ENCODE measurements at regions not wholly inside any gene's neighbourhood (a gene's known extent, or its start where the extent isn't known, plus 50 kb on each side); places are given as distances from the start of the nearest gene placed in this dataset.
A peak's percentile ranks its signal among the peaks of the same experiment; 100 is the strongest.
"Not testable (repeated sequence)": the region's sequence is repeated elsewhere in the genome, so short reads cannot be mapped to it uniquely, and the experiment has no call there.

DNA sequence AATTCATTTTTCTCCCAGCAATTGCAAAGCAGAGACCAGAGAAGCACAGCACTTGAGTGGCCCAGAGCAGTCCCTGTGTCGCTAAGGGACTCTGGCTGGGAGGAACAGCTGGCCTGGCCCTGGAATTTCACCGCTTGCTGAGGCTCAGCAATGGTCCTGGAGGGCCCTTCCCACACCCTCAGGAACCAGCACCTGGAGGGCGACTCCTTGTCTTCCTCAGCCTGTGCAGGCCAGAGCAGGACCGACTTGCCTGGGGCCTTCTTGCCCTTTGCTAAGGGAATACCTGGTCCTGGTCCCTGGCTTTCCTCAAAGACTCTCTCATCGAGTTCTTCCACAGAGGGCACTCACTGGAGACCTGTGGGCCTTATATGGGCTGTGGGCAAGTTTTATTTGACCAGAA lies 294.6 kb downstream of the RPLP1 start:
- no peak for DNase-seq

DNA sequence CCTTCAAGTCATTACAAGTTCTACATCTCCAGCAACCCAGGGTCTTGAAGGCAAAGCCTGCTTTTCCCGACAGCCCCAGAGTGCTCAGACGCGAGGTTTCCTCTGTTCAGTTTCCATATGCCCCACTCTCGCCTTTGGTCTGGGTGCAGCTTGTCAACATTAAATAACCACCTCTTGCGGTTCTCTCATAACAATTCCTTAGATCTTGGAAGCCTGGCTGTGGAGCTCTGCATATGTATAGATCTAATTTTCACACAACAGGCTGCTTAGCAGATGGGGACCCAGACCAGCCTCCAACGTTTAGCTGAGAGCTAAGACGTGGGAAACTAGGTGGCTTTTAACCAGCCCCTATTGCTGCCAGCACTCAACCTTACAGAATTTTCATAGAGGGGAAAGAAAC lies 295.5 kb downstream of the RPLP1 start:
- peak; percentile 9 for DNase-seq

DNA sequence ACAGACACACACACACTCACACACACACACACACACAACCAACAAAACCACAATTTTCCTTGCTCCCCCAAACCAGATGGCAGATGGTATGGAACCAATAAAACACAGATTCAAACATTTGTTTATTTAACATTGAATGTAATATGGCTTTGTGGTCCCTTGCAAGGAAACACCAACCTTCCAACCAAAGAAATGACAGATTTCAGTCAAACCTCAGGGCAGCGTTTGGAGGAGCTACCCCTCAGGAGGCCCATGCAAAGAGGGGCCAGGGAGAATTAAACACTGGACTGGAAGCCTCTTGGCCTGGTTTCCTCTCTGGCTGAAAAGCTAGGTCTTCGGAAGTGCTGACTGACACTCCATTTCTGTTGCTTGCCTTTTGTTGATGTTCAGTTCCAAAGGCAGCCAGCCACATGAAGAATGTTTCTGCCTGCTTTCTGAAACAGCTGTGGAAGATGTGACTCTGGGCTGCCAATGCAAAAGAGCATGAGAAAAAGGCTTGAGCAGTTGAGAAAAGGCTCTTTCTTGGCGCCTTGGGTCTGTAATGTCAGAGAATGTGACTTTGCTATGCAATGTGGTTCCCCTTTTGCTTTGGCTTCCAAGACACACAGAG lies 296.1 kb downstream of the RPLP1 start:
- peak; percentile 30 for DNase-seq

DNA sequence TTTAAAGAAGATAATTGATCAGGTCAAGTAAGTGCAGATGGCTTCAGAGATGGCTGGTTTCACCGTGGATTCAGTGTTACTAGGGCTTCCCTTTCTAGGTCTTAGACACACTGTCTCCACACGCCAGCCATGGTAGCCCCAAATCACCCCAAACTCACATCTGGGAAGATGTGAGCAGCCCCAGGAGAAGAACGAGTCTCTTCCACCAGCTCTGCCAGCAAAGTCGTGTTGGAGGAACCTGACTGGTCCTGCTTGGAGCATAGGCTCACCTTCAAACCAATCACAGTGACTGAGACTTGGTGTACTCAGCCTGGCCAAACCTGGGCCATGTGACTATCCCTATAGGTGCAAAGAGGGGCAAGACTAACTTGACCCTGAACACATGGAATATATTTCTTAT lies 296.7 kb downstream of the RPLP1 start:
- DNase-seq, result no peak

DNA sequence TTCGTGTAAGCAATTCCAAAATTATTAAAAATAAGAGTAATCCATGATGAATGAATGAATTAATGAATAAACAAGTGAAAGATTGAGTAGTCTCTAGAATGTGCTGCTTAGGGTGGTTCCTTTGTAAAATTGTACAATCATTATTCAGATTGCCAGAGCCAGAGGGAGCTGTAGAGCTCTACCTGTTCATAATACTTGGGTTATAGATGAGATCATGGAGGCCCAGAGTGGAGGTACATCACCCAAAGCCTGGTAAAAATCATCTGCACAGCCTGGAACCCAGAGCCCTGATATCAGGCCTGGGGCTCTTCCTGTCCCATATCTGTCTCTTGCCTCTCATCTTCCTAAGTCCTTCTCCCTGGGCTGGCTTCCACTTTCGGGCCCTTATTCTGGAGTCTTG lies 297.2 kb downstream of the RPLP1 start:
- no peak for DNase-seq

DNA sequence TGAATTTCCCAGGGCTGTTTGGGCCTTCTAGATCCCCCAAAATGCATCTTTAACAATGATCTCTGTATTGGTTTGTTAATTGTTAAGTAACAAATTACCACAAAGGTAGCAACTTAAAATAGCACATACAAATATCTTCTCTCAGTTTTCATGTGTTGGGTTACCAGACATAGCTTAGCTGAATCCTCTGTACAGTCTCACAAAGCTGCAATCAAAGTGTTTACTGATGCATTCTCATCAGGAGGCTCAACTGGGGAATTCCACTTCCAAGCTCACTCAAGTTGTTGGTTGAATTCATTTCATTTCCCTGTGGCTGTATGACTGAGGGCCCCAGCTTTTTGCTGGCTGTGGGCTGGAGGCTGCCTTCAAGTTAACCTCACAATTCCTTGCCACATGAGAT lies 297.6 kb downstream of the RPLP1 start:
- no peak for DNase-seq

DNA sequence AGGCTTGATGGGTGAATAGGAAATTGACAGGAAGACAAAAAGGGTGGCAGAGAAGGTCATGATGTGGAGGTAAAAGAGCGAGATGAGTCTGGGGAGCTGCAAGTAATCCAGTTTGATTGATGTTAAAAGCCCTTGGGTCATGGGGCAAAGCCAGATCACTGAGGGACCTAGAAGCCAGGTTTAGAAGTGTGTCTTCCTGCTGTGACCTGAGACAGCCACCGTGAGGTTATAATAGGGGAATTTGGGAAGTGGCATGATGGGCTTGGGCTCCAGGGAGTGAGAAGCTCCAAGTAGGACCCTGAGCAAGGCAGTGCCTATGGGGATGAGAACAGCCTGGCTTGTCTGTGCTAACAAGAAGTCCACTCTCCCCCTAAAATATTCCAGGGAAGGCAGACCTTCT lies 298.5 kb downstream of the RPLP1 start:
- no peak for DNase-seq

DNA sequence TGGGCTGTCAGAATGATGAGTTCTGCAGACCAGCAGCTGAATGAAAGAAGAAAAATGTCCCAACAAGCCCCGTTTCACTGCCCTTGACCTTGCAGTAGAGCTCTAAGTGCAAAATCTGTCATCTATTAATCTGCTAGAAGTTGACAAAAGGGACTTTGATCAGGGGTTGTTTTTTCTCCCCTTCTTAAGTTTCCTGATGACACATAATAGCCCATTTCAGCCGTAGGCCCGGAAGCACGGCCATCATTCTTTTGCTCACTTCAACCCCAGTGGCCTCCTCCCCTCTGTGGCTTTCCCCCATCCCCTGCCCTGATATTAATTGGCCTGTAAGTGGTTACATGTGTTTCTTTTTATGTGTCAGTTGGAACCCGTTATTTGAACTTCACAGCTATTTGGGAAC lies 298.9 kb downstream of the RPLP1 start:
- DNase-seq, result peak; percentile 65

DNA sequence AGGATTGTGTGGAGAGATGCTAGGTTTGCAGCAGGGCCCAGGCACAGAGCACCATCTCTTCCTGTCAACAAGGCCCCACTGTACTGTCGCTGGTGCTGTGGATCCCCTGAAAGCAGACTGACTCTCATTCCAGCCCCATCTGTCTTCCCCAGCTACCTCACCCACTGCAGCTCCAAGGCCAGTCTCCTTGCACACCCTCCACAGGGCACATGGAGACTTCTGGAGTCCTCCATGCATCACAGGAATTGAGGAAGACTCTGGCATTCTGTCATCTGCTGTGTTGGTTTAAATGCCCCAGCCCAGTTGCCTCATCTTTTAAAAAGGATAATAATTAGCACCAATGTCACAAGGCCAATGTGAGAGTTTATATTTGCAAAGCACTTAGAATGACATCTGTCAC lies 301.2 kb downstream of the RPLP1 start:
- no peak for DNase-seq

DNA sequence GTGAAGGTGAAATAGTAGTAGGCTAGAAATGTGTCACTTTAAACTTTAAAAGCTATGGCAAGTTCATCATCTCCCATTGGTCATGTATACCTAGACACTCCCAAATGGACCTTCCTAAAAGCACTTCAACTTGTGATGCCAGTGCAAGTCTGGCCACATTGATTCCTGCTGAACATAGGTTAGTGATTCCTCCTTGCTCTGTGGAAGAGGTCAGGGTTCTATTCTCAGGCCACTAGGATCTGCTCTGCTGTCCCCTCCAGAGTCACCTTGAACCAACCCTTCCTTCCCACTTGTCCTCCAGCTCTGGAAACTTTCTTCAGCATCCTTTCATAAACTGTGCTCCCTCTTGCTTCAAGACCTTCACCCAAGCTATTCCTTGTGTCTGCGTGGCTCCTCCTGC lies 301.7 kb downstream of the RPLP1 start:
- DNase-seq, result no peak

DNA sequence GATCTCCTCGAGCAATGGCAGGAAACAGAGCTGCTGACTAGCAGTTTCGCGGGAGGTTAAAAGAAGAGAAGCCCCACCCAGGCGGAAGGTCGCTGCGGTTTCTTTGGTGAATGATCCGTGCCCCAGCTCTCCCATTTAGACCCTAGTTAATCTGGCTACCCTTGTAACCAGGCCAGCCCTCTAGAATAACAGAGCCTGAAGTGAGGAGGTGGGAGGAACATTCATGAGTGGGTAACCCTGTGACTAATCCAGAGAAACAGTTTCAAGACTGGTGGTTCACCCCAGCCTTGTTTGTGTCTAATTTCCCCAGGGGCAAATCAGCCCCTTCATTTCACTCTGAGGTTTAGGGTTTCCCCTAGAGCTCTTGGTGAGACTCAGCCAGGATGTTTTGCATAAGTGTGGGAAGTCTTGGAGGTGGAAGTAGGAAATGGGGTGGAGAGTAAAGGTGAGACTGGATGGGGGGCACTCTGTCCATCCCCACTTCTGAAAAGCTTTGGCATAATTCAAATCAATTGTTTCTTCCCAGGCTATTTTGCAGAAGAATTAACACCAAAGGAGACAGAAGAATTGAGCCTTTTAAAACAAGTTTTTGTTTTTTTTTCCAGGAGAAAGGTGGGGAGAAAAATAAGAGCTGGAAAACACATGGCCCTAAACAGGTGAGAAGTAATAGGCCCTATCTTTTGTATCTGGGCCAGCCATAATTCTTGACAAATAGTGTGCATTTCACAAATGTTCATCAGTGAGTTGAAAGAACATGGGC lies 303.1 kb downstream of the RPLP1 start:
- DNase-seq, result peak; percentile 42

DNA sequence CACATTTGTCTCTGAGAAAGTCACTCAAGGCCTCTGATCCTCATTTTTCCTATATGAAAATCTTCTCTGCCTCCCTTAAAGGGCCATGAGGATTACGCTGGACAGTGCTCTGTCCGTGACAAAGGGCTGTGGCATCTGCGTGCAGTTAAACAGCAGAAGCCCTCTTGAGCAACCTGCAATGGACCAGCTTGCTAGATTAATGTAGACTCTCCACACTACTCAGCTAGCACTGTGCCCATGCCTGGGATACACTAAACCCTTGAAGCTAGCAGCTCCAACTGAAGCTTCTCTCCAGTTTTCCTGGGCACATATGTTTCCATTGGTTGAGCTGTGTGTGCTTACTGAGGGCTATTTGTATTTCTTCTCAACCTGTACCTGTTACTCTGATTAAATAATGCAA lies 303.8 kb downstream of the RPLP1 start:
- no peak for DNase-seq

DNA sequence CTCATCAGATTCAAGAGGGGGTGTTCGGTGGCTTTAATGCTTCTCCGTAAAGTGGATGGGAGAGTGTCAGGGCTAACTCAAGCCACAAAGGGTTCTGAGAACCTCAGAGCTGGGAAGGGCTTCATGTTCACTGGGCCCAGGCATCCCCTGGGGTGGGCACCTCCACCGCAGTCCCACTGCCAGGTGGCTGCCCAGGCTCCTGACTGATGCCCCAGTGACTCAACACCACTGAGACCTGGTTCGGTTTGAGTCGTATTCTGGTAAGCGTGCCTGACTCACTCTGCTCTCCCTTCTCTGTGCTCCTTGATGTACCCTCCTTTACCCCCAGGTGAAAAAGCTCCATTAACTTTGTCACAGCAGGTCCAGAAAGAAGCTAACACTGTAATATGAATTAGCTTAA lies 304.6 kb downstream of the RPLP1 start:
- DNase-seq, result peak; percentile 12

DNA sequence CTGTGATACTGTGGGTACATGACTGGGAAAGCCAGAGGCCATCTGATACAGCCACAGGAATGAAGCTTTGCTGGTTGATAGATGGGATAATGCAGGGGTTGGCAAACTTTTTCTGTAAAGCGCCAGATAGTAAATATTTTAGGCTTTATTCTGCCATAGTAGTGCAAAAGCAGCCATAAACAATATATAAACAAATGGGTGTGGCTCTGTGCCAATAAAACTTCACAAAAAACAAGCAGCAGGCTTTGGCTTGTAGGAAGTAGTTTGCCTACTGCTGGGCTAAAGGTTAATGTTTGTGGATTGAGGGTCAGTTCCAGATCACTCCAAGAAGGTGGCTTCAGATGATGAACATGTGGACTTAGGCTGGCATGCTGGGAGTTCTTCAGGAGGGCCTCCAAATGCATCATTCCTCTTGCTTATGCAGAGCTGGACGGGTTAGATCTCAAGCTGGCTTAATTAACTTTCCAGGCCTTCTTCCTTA lies 305.7 kb downstream of the RPLP1 start:
- DNase-seq, result peak; percentile 30

DNA sequence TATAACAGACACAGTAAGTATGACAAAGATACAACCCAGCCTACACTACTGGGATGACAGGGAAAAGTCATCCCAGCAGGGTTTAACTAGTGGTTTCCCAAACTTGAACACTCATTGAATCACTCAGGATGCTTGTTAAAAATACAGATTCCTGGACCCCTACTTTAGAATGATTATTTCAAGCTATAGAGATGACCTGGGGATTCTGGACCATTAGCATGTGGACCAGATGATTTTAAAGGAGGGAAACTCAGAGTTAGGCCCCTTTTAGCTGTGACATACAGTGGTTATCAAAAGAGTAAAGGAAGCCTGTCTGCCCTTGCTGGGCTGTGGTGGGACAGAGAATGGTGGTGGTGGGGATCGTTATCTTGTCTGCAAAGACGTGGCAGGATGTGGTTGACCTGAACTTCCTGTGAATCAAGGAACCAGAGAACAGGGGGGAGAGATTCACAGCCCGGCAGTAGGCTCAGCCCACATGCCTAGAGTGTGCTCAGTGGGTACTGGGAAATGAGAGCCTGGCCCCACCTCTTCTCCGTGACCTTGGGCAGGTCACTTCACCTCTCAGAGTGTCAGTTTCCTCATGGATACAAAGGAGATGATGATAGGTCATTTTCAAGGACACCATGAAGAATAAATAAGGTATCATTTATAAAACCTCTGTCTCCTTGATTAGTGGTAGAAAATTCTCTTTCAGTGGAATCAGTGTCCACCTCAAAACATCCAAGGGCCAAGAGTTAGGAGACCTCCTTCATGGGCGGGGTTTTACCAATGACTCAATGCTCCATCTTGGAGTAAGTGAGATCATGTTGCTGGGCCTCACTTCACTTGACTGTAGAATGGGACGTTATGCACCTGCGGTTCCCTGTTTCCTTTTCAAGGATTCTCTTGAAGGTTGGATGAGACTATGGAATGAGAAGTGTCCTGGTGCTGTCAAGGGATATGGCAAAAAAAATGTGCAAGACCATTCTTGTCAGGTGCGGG lies 306.5 kb downstream of the RPLP1 start:
- DNase-seq, result peak; percentile 58

DNA sequence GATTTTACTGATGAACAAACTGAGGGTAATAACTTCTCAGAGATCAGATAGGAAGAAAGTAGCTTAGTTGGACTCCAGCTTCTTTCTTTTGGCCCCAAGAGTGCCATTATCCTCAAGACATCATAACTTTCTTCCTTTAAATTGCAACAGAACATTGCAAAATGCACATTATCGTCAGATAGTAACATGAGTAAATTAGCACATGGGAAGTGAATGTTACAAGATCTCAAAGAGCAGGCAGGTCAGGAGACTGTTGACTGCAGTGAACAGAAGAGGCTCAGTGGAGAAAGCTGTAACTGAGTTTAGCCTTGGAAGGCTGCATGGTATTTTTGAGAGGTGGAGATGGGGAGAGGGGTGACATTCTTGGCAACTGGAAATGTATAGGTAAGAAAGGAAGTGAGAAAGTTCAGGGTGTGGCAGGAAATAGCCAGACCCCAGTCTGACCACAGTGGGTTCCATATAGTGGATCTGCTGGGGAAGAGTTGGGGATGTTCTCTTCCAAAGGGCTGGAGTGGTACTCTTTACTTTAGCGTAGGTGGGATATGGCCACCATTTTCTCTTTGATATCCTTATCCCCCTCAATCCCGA lies 307.7 kb downstream of the RPLP1 start:
- peak; percentile 48 for DNase-seq

DNA sequence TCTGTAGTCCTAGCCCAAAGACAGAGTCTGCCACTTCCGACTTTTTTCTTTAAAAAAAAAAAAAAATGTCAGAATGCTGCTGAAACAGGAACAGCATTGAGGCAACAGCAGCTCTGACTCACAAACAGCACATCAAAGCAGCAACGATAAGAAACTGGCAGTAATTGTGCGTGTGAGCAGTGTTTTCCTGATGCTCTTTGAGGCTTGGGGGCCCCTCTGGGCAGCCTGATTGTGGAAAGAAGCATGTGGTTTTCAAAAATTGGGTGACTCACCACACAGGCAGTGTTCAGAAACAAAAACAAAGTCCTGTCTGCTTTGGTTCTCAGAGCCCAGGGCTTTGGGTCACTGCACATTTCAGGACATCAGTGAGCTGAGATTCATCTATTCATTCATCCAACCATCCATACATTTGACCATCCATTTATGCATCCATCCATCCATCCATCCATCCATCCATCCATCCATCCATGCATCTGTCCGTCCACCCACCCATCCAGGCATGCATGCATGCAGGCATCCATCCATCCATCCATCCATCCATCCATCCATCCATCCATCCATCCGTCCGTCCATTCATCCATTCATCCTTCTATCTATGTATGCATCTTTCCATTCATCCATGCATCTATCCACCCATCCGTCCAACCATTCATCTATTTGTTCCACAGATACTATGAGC lies 308.4 kb downstream of the RPLP1 start:
- DNase-seq, result peak; percentile 98

DNA sequence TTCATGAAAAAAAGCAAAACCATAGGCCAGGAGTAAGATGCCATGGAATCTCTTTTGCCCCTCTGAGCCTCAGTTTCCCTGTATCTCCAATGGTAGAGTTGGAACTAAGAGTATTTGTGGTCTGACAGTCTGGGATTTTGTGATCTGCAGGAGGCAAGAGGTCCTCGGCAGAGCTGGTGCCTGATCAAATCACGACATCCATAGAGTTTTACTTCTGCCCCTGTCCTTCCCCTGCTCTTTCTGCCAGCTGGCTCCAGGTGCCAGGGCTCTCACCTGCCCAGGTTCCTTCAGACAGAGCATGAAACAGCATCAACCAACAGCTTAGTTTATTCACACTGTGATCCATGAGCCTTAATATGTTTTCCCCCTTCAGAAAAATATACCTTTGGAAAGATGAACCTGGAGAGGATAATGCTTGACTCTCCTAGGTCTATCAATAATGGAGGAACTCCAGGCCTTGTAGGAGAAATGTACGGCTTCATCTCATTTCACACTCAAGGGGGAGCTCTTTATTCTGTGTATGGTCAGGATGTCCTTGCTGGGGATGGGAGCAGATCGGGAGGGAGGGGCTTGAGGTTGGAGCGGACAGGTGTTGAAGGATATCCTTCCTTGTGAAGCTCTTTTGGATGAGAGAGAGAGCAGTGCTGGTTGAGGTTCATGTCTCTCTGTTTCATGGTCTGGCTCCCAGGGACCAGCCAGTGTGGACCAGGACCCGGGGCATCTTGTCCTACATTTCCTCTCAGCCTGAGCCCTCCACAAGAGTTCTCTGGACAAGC lies 309.9 kb downstream of the RPLP1 start:
- no peak for DNase-seq

DNA sequence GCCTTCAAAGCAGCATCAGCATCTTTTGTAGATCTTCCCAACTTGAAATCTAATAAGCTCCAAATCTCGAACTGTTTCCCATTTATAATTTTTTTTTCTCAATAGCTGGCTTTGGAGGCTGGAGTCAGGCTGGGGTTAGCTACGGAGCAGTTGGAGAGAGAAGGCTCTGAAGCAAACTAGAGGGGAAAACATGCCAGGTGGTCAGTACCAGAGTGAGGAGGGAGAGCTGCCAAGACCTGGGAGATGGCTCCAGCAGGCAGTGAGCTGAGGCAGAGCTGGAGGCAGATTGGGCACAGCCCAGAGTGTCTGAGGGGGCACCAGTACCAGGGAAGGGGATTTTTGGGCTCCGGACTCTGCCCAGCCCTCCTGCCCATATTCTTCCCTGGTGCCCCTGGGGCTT lies 311.2 kb downstream of the RPLP1 start:
- DNase-seq, result no peak

DNA sequence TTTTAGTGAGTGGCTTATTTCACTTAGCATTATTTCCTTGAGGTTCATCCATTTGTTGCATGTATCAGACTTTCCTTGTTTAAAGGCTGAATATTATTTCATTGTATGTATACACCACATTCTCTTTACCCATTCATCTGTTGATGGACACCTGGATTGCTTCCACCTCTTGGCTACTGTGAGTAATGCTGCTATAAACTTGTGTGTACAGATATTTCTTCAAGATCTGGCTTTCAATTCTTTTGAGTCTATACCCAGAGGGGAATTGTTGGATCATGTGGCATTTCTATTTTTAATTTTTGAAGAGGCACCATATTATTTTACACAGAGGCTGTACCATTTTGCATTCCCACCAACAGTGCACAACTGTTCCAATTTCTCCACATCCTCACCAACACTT lies 313.5 kb downstream of the RPLP1 start:
- DNase-seq, result no peak

DNA sequence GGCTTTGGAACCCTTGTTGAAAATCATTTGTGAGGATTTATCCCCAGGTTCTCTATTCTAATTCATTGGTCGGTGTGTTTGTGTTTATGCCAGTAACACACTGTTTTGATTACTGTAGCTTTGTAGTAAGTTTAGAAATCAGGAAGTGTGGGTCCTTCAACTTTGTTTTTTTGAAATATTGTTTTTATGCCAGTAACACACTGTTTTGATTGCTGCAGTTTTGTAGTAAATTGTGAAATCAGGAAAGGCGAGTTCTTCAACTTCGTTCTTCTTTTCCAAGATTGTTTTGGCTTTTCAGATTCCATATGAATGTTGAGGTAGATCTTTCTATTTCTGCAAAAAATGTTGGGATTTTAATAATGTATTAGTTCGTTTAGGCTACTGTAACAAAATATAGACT lies 314.6 kb downstream of the RPLP1 start:
- DNase-seq, result no peak

DNA sequence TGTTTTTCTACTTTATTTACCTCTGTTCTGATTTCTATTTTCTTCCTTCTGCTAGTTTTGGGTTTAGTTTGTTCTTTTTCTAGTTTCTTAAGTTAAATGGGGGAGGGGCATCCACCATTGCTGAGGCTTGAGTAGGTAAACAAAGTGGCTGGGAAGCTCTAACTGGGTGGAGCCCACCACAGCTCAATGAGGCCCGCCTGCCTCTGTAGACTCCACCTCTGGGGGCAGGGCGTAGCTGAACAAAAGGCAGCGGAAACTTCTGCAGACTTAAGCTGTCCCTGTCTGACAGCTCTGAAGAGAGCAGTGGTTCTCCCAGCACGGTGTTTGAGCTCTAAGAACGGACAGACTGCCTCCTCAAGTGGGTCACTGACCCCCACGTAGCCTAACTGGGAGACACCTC lies 316.7 kb downstream of the RPLP1 start:
- DNase-seq, result not testable (repeated sequence)
